EH (cell line): ENCODE measurements at regions not wholly inside any gene's neighbourhood (a gene's known extent, or its start where the extent isn't known, plus 50 kb on each side); places are given as distances from the start of the nearest gene placed in this dataset.

Experiments used
- DNase-seq: peaks from one replicate; pipeline ENCODE4 v3.0.0-alpha.2; 2015; ENCODE audit warnings: low read depth

GRCh38 chr13:107028751-107029150, 460.8 kb upstream of the ARGLU1 start:
- no peak for DNase-seq

DNA sequence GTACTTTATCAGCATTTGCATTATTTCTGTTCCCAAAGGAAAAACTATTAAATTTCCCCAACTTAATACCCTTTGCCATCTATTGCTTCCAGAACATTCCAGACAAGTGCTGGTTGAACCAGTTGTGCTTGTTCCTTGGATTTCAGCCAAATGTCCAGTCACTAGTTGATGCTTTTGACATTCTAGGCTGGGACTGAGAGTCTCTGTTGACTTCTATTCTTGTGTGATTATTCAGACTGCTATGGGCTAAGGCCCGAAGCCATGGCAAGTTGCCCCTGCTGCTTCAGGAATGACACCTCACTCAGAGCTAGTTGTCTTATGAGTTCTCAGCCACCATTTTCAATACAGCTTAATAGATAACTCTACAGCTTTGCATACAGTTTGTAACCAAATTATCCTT, 458.1 kb upstream of the ARGLU1 start:
- DNase-seq: peak; percentile 65

GRCh38 chr13:107023335-107023734, 455.4 kb upstream of the ARGLU1 start:
- DNase-seq: no peak

GRCh38 chr13:107020393-107020792, 452.5 kb upstream of the ARGLU1 start:
- DNase-seq: peak; percentile 6

DNA sequence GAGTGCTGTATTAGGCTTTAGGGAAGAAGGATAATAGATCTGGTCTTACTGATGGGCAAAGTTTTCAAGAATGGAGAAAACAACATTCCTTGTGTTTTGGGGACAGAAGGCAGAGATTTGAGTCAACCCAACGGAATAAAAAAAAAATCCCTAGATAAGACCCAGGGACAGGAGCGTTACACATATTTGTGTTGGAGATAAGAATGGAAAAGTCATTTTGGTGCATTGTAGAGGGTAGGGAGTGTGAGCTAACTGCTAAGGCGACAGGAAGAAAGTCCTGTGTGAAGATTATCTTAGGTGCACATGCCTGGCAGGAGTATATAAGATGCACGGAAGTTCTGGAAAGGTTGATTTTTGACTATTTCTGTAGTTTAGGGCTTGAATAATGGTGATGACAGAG, 450.3 kb upstream of the ARGLU1 start:
- DNase-seq: no peak

GRCh38 chr13:107006661-107007060, 438.7 kb upstream of the ARGLU1 start:
- DNase-seq: no peak

GRCh38 chr13:107005577-107005976, 437.6 kb upstream of the ARGLU1 start:
- DNase-seq: no peak

DNA sequence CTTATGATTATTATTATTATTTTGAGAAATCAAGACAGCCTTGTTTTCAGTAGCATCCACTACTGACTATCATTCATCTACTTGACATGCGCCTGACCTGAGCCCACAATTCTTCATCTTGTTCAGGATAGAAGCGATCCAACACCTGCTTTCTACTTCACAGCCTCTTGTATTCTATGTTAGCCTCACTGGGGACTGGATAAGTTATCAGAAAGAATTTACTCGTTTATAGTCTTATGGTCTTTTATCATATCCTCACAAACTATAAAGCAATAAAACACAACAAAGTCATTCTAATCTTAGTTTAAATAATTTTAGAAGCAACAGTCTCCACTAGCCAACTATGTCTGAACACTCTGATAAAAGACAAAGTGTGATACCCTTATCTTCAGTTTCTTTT, 436.0 kb upstream of the ARGLU1 start:
- DNase-seq: no peak

GRCh38 chr13:106998664-106999063, 430.7 kb upstream of the ARGLU1 start:
- no peak for DNase-seq

- DNase-seq: no peak
Observed at GRCh38 chr13:106997696-106998095, 429.8 kb upstream of the ARGLU1 start.

DNA sequence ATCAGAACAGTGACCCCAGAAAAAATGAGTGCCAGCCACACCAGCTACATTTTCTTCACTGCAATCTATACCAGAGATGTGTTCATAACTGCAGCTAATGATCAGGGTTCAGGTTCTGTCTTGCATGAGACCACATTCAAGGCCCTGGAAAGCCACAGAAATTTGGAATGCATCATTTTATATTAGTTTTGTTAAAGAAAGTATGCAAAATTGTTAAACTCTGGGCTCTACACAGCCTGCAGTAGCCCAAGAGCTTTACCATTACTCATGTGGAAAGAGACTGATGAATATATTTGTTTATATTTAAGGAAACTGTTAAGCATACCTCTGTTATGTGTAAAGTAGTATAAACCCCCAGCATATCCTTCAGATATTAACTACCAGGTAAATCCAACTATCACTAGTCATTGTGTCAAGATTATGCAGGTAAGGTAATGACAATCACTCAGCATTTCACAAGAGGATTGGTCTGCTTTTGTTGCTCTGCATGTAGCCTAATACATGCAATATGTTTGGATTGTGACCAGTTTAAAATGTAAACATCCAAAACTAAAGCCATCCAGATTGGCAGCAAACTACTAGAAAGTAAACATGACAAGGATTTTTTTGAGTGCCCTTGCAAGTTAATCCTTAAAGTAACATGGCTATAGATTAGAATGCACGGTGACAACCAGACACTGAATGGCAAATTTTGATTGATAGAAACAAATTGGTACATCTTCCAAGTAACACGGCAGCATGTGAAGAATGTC, 429.1 kb upstream of the ARGLU1 start:
- DNase-seq: peak; percentile 21

- peak; percentile 43 for DNase-seq
Observed at GRCh38 chr13:106990594-106990993, 422.7 kb upstream of the ARGLU1 start.

- peak; percentile 45 for DNase-seq
Observed at GRCh38 chr13:106989876-106990275, 421.9 kb upstream of the ARGLU1 start.

GRCh38 chr13:106987427-106987785, 419.5 kb upstream of the ARGLU1 start:
- DNase-seq: no peak

GRCh38 chr13:106986687-106987426, 418.9 kb upstream of the ARGLU1 start:
- DNase-seq: peak; percentile 3

GRCh38 chr13:106986033-106986484, 418.1 kb upstream of the ARGLU1 start:
- peak; percentile 65 for DNase-seq

DNA sequence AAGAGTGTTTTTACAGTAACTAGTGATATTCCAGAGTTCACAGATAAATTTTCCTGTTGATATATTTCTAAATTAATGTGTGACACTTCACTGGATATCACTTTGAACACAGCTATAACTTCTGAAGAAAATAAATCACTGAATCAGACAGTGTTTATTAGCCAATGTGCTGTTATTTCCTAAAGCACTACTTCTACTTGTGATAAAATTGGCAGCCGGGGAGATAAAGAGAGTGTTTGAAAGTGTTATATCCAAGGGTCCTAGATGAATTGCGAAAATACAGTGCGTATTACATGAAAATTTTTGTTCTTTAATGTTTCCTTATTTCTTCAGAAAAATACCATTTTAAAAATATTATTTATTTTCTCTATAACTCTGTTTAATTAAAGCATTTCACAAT, 417.5 kb upstream of the ARGLU1 start:
- DNase-seq: no peak

DNA sequence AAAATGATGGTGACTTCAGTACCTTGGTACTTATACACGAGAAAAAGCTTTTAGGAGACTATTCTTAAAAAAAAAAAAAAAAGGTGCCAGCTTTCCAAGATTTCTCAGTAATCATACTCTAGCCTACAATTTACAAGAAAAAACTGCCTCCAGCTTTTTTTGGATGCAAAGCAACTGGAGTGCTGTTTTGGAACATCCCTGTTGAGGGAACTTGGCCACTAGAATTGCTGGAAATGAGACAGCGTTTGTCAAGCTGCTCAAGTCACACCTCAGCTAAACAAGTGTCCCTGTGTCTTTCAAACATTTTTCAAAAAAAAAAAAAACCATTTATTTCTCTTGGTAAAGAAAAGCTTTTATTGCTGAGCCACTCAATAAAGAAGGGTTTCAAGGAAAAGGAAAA, 413.1 kb upstream of the ARGLU1 start:
- no peak for DNase-seq

- no peak for DNase-seq
Observed at GRCh38 chr13:106967391-106967790, 399.5 kb upstream of the ARGLU1 start.

- no peak for DNase-seq
Observed at GRCh38 chr13:106963151-106963550, 395.2 kb upstream of the ARGLU1 start.

DNA sequence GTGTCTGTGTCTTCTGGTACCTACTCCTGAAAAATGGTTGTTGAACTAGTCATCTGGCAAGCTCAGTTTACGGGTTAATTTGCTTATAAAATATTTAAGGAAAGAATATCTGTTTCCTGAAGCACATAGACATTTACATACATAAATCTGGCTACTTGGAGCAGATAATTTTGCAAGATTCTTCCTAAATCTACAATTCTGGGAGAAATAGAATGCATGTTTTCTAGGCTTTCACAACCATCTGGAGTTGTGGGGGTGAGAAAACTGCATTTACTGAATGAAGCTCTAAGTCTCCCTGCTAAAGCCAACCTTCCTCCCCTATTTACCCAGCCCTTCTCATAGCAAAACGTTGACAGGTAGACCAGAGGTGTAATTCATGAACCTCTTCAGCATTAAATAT, 393.7 kb upstream of the ARGLU1 start:
- DNase-seq: no peak

DNA sequence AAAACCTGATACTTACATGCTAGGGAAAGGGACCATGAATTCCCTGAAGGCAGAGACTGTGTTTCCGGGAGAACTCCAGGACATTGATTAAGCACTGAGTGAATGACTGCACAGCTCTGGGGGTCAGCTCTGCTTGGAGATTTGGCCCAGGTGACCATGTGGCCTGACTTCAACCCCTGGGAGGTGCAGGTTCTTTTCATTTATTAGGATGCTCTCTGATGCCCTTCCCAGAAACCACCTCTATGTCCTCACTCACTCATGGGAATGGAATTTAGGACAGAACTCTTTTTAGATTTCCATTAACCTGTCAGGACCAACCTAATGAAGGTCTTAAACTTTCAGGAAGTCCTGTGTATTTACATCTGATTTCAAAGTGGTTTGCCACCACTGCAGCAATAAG, 393.3 kb upstream of the ARGLU1 start:
- DNase-seq: no peak

DNA sequence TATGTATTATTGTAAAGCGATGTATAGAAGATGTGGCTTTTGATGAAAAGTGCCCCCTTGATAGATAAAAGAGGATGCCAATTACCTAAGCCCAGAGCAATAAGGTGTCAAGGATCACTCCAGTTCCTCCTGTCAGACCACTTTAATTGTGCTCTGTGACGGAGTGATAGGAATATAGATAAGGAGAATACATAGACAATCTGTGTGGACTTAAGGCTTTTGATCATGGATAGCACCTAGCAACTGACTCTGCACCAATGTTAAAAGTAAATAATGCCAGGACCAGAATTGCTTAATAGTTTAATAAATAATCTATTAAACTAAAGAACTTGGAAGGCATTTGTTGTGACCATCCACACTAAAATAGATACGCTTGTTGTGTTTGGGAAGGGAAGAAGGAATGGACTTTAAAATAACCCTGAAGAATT, 390.7 kb upstream of the ARGLU1 start:
- no peak for DNase-seq

DNA sequence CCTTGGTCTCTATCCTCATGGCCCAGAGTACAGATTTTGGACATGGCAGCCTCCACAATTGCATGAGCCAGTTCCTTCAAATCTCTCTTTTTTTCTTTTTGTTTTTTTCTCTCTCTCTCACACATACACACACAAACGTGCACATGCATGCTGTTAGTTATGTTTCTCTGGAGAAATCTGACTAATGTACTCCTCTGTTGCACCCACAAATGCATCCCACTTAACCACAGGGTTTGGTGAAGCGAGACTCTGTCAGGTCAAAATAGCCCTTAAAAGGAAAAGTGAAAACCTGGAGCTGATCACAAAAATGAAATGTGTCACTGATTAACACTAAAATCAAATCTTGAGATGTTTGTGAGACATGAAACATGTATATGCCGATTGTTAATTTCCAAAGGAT, 374.6 kb upstream of the ARGLU1 start:
- DNase-seq: no peak
